Fibroblast of the aortic adventitia (primary cell): ENCODE measurements at regions not wholly inside any gene's neighbourhood (a gene's known extent, or its start where the extent isn't known, plus 50 kb on each side); places are given as distances from the start of the nearest gene placed in this dataset.
"Not testable (repeated sequence)": the region's sequence is repeated elsewhere in the genome, so short reads cannot be mapped to it uniquely, and the experiment has no call there.

Experiments
- DNase-seq: peaks from one replicate; pipeline ENCODE4 v3.0.0-alpha.2; 2010; ENCODE audit warnings: low read depth
- H3K4me3 ChIP-seq: 2 replicates; pipeline ENCODE4 v1.5.1; 2011; ENCODE audit warnings: low read depth, mild to moderate bottlenecking, control low read depth, low read length, moderate library complexity
- CTCF ChIP-seq: IDR thresholded peaks from 2 replicates; pipeline ENCODE4 v1.5.1; 2011; ENCODE audit warnings: mild to moderate bottlenecking, low read length, control low read depth, inconsistent platforms; ENCODE audit not compliant: insufficient read depth

- no peak for TF ChIP-seq CTCF
- no peak overlapping the region for H3K4me3 ChIP-seq
- no peak for DNase-seq
Observed at GRCh38 chr11:88061111-88061510, 114.1 kb downstream of the RAB38 start.

- no peak for TF ChIP-seq CTCF
- H3K4me3 ChIP-seq: no peak overlapping the region
- DNase-seq: no peak
Observed at GRCh38 chr11:88059326-88059725, 115.9 kb downstream of the RAB38 start.

- DNase-seq: peak; percentile 22
Observed at GRCh38 chr11:88051396-88051795, 123.8 kb downstream of the RAB38 start.

GRCh38 chr11:88050247-88050646 is 125.0 kb downstream of the RAB38 start:
- no peak overlapping the region for H3K4me3 ChIP-seq
- no peak for DNase-seq
- TF ChIP-seq CTCF: no peak

More at GRCh38 chr11:88051396-88051795, 123.8 kb downstream of the RAB38 start:
- TF ChIP-seq CTCF: no peak
- no peak overlapping the region for H3K4me3 ChIP-seq

- not testable (repeated sequence) for H3K4me3 ChIP-seq
Observed at GRCh38 chr11:88045288-88045687, 130.0 kb downstream of the RAB38 start.

GRCh38 chr11:88044658-88045057 is 130.6 kb downstream of the RAB38 start:
- H3K4me3 ChIP-seq, DNase-seq: not testable (repeated sequence)

More at GRCh38 chr11:88045288-88045687, 130.0 kb downstream of the RAB38 start:
- DNase-seq: not testable (repeated sequence)

- no peak for DNase-seq
- no peak overlapping the region for H3K4me3 ChIP-seq
- TF ChIP-seq CTCF: no peak
Observed at GRCh38 chr11:88043149-88043548, 132.1 kb downstream of the RAB38 start.

- H3K4me3 ChIP-seq: no peak overlapping the region
- no peak for DNase-seq
- no peak for TF ChIP-seq CTCF
Observed at GRCh38 chr11:88042647-88043046, 132.6 kb downstream of the RAB38 start.
